GM18517 (cell line): ENCODE measurements at regions not wholly inside any gene's neighbourhood (a gene's known extent, or its start where the extent isn't known, plus 50 kb on each side); places are given as distances from the start of the nearest gene placed in this dataset.
A peak's percentile ranks its signal among the peaks of the same experiment; 100 is the strongest.

Experiments
- ATAC-seq: cut with Tn5 transposase; IDR thresholded peaks from one replicate; pipeline ENCODE4 v1.9.1; 2021; ENCODE audit warnings: mild to moderate bottlenecking, moderate library complexity; ENCODE audit not compliant: unreplicated experiment

GRCh38 chr2:21916934-21917522, 793.3 kb downstream of the TDRD15 start:
- no peak for ATAC-seq

- no peak for ATAC-seq
Observed at GRCh38 chr2:21920721-21921120, 797.0 kb downstream of the TDRD15 start.

GRCh38 chr2:21924640-21925285, 801.0 kb downstream of the TDRD15 start:
- peak; percentile 83 for ATAC-seq

GRCh38 chr2:21928292-21928691, 804.5 kb downstream of the TDRD15 start:
- ATAC-seq, result no peak

- no peak for ATAC-seq
Observed at GRCh38 chr2:21930226-21930625, 806.5 kb downstream of the TDRD15 start.

- no peak for ATAC-seq
Observed at GRCh38 chr2:21939967-21940366, 816.2 kb downstream of the TDRD15 start.

GRCh38 chr2:21944536-21944935, 820.8 kb downstream of the TDRD15 start:
- ATAC-seq, result no peak

GRCh38 chr2:21945658-21946057, 821.9 kb downstream of the TDRD15 start:
- no peak for ATAC-seq

- ATAC-seq, result no peak
Observed at GRCh38 chr2:21947046-21947445, 823.3 kb downstream of the TDRD15 start.

- ATAC-seq, result no peak
Observed at GRCh38 chr2:21966139-21966538, 842.4 kb downstream of the TDRD15 start.

- ATAC-seq, result no peak
Observed at GRCh38 chr2:21970971-21971370, 847.2 kb downstream of the TDRD15 start.

- ATAC-seq, result no peak
Observed at GRCh38 chr2:21972586-21972985, 848.8 kb downstream of the TDRD15 start.

- no peak for ATAC-seq
Observed at GRCh38 chr2:21981127-21981526, 857.4 kb downstream of the TDRD15 start.

GRCh38 chr2:21993002-21993401, 869.2 kb downstream of the TDRD15 start:
- ATAC-seq, result no peak

- no peak for ATAC-seq
Observed at GRCh38 chr2:21996339-21996738, 872.6 kb downstream of the TDRD15 start.

GRCh38 chr2:21999522-21999921, 875.8 kb downstream of the TDRD15 start:
- no peak for ATAC-seq

- no peak for ATAC-seq
Observed at GRCh38 chr2:22002066-22002465, 878.3 kb downstream of the TDRD15 start.

GRCh38 chr2:22003270-22003669, 879.5 kb downstream of the TDRD15 start:
- ATAC-seq, result no peak

GRCh38 chr2:22011048-22011447, 887.3 kb downstream of the TDRD15 start:
- ATAC-seq, result no peak

- ATAC-seq, result no peak
Observed at GRCh38 chr2:22020091-22020742, 896.4 kb downstream of the TDRD15 start.

- ATAC-seq, result no peak
Observed at GRCh38 chr2:22027345-22028005, 903.7 kb downstream of the TDRD15 start.

- ATAC-seq, result no peak
Observed at GRCh38 chr2:22035361-22035830, 911.6 kb downstream of the TDRD15 start.
